Tongue (tissue), 1 donor: ENCODE measurements at regions not wholly inside any gene's neighbourhood (a gene's known extent, or its start where the extent isn't known, plus 50 kb on each side); places are given as distances from the start of the nearest gene placed in this dataset.

Experiments used
- DNase-seq: peaks from one replicate; pipeline ENCODE4 v3.0.0-alpha.2; 2015

GRCh38 chr13:22240716-22241115 is 569.8 kb downstream of the FGF9 start:
- peak; percentile 43 for DNase-seq

GRCh38 chr13:22243469-22244163 is 572.7 kb downstream of the FGF9 start:
- no peak for DNase-seq

GRCh38 chr13:22252281-22252830 is 581.5 kb downstream of the FGF9 start:
- DNase-seq: no peak

- DNase-seq: no peak
These were observed 582.2 kb downstream of the FGF9 start for GRCh38 chr13:22253107-22253506.

- no peak for DNase-seq
These were observed 585.3 kb downstream of the FGF9 start for GRCh38 chr13:22256111-22256639.

- no peak for DNase-seq
These were observed 591.4 kb downstream of the FGF9 start for GRCh38 chr13:22262001-22262885.

- DNase-seq: no peak
These were observed 592.3 kb downstream of the FGF9 start for GRCh38 chr13:22263185-22263584.

GRCh38 chr13:22265563-22265962 is 594.7 kb downstream of the FGF9 start:
- DNase-seq: no peak

- peak; percentile 68 for DNase-seq
These were observed 600.0 kb downstream of the FGF9 start for GRCh38 chr13:22270881-22271280.

- DNase-seq: no peak
These were observed 601.0 kb downstream of the FGF9 start for GRCh38 chr13:22271903-22272302.

GRCh38 chr13:22275393-22275792 is 604.5 kb downstream of the FGF9 start:
- no peak for DNase-seq

GRCh38 chr13:22276616-22277015 is 605.7 kb downstream of the FGF9 start:
- peak; percentile 36 for DNase-seq

- peak; percentile 69 for DNase-seq
These were observed 607.6 kb downstream of the FGF9 start for GRCh38 chr13:22278336-22278929.

GRCh38 chr13:22285867-22286266 is 615.0 kb downstream of the FGF9 start:
- DNase-seq: no peak

GRCh38 chr13:22286338-22286737 is 615.5 kb downstream of the FGF9 start:
- peak; percentile 77 for DNase-seq

GRCh38 chr13:22287343-22287920 is 616.6 kb downstream of the FGF9 start:
- DNase-seq: peak; percentile 95

- DNase-seq: no peak
These were observed 617.6 kb downstream of the FGF9 start for GRCh38 chr13:22288496-22288895.

GRCh38 chr13:22289711-22290110 is 618.8 kb downstream of the FGF9 start:
- DNase-seq: no peak

GRCh38 chr13:22298530-22298929 is 627.7 kb downstream of the FGF9 start:
- DNase-seq: no peak

- DNase-seq: peak; percentile 93
These were observed 641.0 kb downstream of the FGF9 start for GRCh38 chr13:22311734-22312404.

- no peak for DNase-seq
These were observed 641.5 kb downstream of the FGF9 start for GRCh38 chr13:22312405-22312803.
